ENCODE measurements at regions not wholly inside any gene's neighbourhood (a gene's known extent, or its start where the extent isn't known, plus 50 kb on each side); places are given as distances from the start of the nearest gene placed in this dataset.
"Not testable (repeated sequence)": the region's sequence is repeated elsewhere in the genome, so short reads cannot be mapped to it uniquely, and the experiment has no call there.

- no peaks in the 10 kb centered on the region for H3K36me3 ChIP-seq (ENCODE audit: control insufficient read depth in 2 of 3, insufficient read depth in 3 of 3, low read length in 3 of 3)
- no peak overlapping the region for H3K4me3 Mint-ChIP-seq
- no peak for ATAC-seq
- H3K9me3 ChIP-seq (ENCODE audit: control insufficient read depth in 2 of 3, low read length in 3 of 3): no peaks in the 10 kb centered on the region
- intact Hi-C loops (cut with micrococcal nuclease): no loop called here
- POLR2A ChIA-PET: no interaction called here
- no peak for DNase-seq
- H3K36me3 Mint-ChIP-seq: no peaks in the 10 kb centered on the region
- H3K27ac ChIP-seq (ENCODE audit: low read depth, low read length): no peak overlapping the region
- H3K27me3 ChIP-seq (ENCODE audit: control insufficient read depth in 2 of 2, insufficient read depth in 2 of 2, low read length in 2 of 2): no peaks in the 10 kb centered on the region
- no peaks in the 10 kb centered on the region for H3K9me3 Mint-ChIP-seq
- no peaks in the 10 kb centered on the region for H3K4me1 ChIP-seq (ENCODE audit: control insufficient read depth in 2 of 2, insufficient read depth in 2 of 2, low read length in 2 of 2)
- H3K4me3 ChIP-seq (ENCODE audit: low read length): no peak overlapping the region
- no peaks in the 10 kb centered on the region for H3K4me1 Mint-ChIP-seq
- CTCF ChIA-PET: no interaction called here
- H3K27ac Mint-ChIP-seq: no peak overlapping the region
- H3K27me3 Mint-ChIP-seq: peaks cover 0 to 18% (median 4%) of the 10 kb centered on the region in 5 donors
Observed at GRCh38 chr11:112666253-112666652, 295.0 kb upstream of the NCAM1 start.

- Histone ChIP-seq H3K27me3 (ENCODE audit: control insufficient read depth in 2 of 2, insufficient read depth in 2 of 2, low read length in 2 of 2) (no peaks in the 10 kb centered on the region), H3K9me3 (ENCODE audit: control insufficient read depth in 2 of 3, low read length in 3 of 3) (no peaks in the 10 kb centered on the region), H3K27ac (ENCODE audit: low read depth, low read length) (no peak overlapping the region), H3K4me1 (ENCODE audit: control insufficient read depth in 2 of 2, insufficient read depth in 2 of 2, low read length in 2 of 2) (no peaks in the 10 kb centered on the region), H3K4me3 (ENCODE audit: low read length) (no peak overlapping the region), H3K36me3 (ENCODE audit: control insufficient read depth in 2 of 3, insufficient read depth in 3 of 3, low read length in 3 of 3) (no peaks in the 10 kb centered on the region)
- H3K27ac Mint-ChIP-seq: no peak overlapping the region
- H3K27me3 Mint-ChIP-seq: peaks cover 0 to 12% (median 8%) of the 10 kb centered on the region in 5 donors
- CTCF ChIA-PET: no interaction called here
- no peak overlapping the region for H3K4me3 Mint-ChIP-seq
- intact Hi-C loops (cut with micrococcal nuclease): no loop called here
- H3K36me3 Mint-ChIP-seq: no peaks in the 10 kb centered on the region
- POLR2A ChIA-PET: no interaction called here
- H3K4me1 Mint-ChIP-seq: no peaks in the 10 kb centered on the region
- peaks cover 0 to 22% (median 2%) of the 10 kb centered on the region in 11 donors for H3K9me3 Mint-ChIP-seq
- ATAC-seq: no peak
- no peak for DNase-seq
Observed at GRCh38 chr11:112670806-112671570, 290.2 kb upstream of the NCAM1 start.

- H3K36me3 ChIP-seq (ENCODE audit: control insufficient read depth in 2 of 3, insufficient read depth in 3 of 3, low read length in 3 of 3); H3K27ac Mint-ChIP-seq; H3K4me3 Mint-ChIP-seq; H3K27me3 ChIP-seq (ENCODE audit: control insufficient read depth in 2 of 2, insufficient read depth in 2 of 2, low read length in 2 of 2); intact Hi-C loops (cut with micrococcal nuclease); CTCF ChIA-PET; H3K9me3 ChIP-seq (ENCODE audit: control insufficient read depth in 2 of 3, low read length in 3 of 3); H3K4me3 ChIP-seq (ENCODE audit: low read length); ATAC-seq; POLR2A ChIA-PET; H3K4me1 Mint-ChIP-seq; H3K36me3 Mint-ChIP-seq; H3K27ac ChIP-seq (ENCODE audit: low read depth, low read length); DNase-seq; H3K4me1 ChIP-seq (ENCODE audit: control insufficient read depth in 2 of 2, insufficient read depth in 2 of 2, low read length in 2 of 2): not testable (repeated sequence)
- H3K9me3 Mint-ChIP-seq: peaks cover 0 to 22% (median 2%) of the 10 kb centered on the region in 11 donors
- peaks cover 2 to 12% (median 8%) of the 10 kb centered on the region in 5 donors for H3K27me3 Mint-ChIP-seq
Observed at GRCh38 chr11:112673401-112673800, 287.8 kb upstream of the NCAM1 start.

DNA sequence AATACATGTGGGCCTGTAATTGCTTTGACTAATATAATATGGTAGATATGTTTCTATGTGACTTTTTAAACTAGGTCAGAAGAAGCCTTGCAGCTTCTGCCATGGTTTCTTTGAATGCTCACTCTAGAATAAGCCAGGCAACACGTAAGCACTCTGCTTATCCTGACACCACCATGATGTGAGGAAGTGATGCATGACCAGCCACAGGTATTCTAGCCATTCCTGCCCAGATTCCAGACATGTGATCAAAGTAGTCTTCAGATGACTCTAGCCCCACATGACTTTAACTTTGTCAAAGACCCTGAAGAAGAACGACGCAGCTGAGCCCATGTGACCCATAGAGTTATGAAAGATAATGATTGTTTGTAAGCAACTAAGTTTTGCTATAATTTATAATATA, 276.1 kb upstream of the NCAM1 start:
- intact Hi-C loops (cut with micrococcal nuclease): no loop called here
- no peak overlapping the region for H3K27ac ChIP-seq (ENCODE audit: low read depth, low read length)
- ATAC-seq: no peak
- H3K36me3 ChIP-seq (ENCODE audit: control insufficient read depth in 2 of 3, insufficient read depth in 3 of 3, low read length in 3 of 3): no peaks in the 10 kb centered on the region
- no peaks in the 10 kb centered on the region for H3K4me1 ChIP-seq (ENCODE audit: control insufficient read depth in 2 of 2, insufficient read depth in 2 of 2, low read length in 2 of 2)
- Mint-ChIP-seq H3K9me3 (peaks cover 0 to 12% (median 3%) of the 10 kb centered on the region in 11 donors), H3K27me3 (peaks cover 0 to 41% (median 32%) of the 10 kb centered on the region in 5 donors), H3K4me3 (no peak overlapping the region), H3K36me3 (no peaks in the 10 kb centered on the region), H3K4me1 (no peaks in the 10 kb centered on the region), H3K27ac (no peak overlapping the region)
- no peaks in the 10 kb centered on the region for H3K27me3 ChIP-seq (ENCODE audit: control insufficient read depth in 2 of 2, insufficient read depth in 2 of 2, low read length in 2 of 2)
- ChIA-PET POLR2A (no interaction called here), CTCF (no interaction called here)
- H3K4me3 ChIP-seq (ENCODE audit: low read length): no peak overlapping the region
- no peak for DNase-seq
- no peaks in the 10 kb centered on the region for H3K9me3 ChIP-seq (ENCODE audit: control insufficient read depth in 2 of 3, low read length in 3 of 3)

DNA sequence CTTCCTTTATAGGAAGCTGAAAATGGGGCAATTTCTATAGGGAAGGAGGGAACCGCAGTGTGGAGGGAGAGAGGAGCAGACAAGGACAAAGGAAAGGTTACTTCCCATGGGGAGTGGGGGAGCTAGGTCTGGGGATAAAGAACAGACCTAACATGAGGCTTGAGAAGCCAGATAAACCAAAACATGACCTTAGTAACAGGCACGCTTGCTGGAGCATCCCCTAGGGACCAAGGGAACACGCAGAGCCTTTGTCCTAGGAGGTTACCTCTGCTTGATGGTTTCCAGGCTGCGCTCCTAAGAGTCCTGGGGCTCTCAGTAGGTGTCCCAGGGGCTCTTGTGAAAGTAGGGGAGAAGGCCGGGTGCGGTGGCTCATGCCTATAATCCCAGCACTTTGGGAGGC, 271.4 kb upstream of the NCAM1 start:
- DNase-seq (no peak), ATAC-seq (no peak)
- ChIA-PET POLR2A (no interaction called here), CTCF (no interaction called here)
- Histone ChIP-seq H3K27me3 (ENCODE audit: control insufficient read depth in 2 of 2, insufficient read depth in 2 of 2, low read length in 2 of 2) (no peaks in the 10 kb centered on the region), H3K27ac (ENCODE audit: low read depth, low read length) (no peak overlapping the region), H3K9me3 (ENCODE audit: control insufficient read depth in 2 of 3, low read length in 3 of 3) (no peaks in the 10 kb centered on the region), H3K36me3 (ENCODE audit: control insufficient read depth in 2 of 3, insufficient read depth in 3 of 3, low read length in 3 of 3) (no peaks in the 10 kb centered on the region), H3K4me1 (ENCODE audit: control insufficient read depth in 2 of 2, insufficient read depth in 2 of 2, low read length in 2 of 2) (no peaks in the 10 kb centered on the region), H3K4me3 (ENCODE audit: low read length) (no peak overlapping the region)
- Mint-ChIP-seq H3K4me3 (no peak overlapping the region), H3K4me1 (no peaks in the 10 kb centered on the region), H3K27me3 (peaks cover 0 to 34% (median 30%) of the 10 kb centered on the region in 5 donors), H3K36me3 (no peaks in the 10 kb centered on the region), H3K9me3 (peaks cover 0 to 7% (median 0%) of the 10 kb centered on the region in 11 donors), H3K27ac (no peak overlapping the region)
- intact Hi-C loops (cut with micrococcal nuclease): no loop called here

DNA sequence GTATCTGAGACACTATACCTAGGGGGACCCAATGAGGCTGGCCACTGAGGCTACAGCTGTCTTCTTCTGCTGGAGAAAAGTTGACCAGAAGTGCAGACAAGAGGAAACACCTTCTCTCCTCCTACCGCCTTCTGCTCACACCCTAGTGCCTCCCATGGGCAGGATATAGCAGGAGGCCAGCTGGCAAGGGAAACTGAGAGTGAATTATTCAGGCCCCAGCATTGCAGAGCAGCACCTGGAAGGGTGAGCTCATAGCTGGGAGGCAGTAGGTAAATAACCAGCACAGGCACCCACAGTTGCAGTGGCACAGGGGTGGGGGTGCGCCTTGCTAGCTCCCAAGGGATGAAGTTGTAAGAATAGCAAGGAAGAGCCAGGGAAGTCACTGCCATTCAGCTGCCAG, 267.4 kb upstream of the NCAM1 start:
- Mint-ChIP-seq H3K36me3 (no peaks in the 10 kb centered on the region), H3K4me1 (no peaks in the 10 kb centered on the region), H3K27me3 (peaks cover 0 to 33% (median 18%) of the 10 kb centered on the region in 5 donors), H3K27ac (no peak overlapping the region), H3K4me3 (no peak overlapping the region), H3K9me3 (peaks cover 0 to 3% (median 0%) of the 10 kb centered on the region in 11 donors)
- Histone ChIP-seq H3K36me3 (ENCODE audit: control insufficient read depth in 2 of 3, insufficient read depth in 3 of 3, low read length in 3 of 3) (no peaks in the 10 kb centered on the region), H3K9me3 (ENCODE audit: control insufficient read depth in 2 of 3, low read length in 3 of 3) (no peaks in the 10 kb centered on the region), H3K27me3 (ENCODE audit: control insufficient read depth in 2 of 2, insufficient read depth in 2 of 2, low read length in 2 of 2) (no peaks in the 10 kb centered on the region), H3K27ac (ENCODE audit: low read depth, low read length) (no peak overlapping the region), H3K4me3 (ENCODE audit: low read length) (no peak overlapping the region), H3K4me1 (ENCODE audit: control insufficient read depth in 2 of 2, insufficient read depth in 2 of 2, low read length in 2 of 2) (no peaks in the 10 kb centered on the region)
- POLR2A ChIA-PET: no interaction called here
- ATAC-seq (no peak), DNase-seq (no peak)
- intact Hi-C loops (cut with micrococcal nuclease): no loop called here
- CTCF ChIA-PET: no interaction called here

DNA sequence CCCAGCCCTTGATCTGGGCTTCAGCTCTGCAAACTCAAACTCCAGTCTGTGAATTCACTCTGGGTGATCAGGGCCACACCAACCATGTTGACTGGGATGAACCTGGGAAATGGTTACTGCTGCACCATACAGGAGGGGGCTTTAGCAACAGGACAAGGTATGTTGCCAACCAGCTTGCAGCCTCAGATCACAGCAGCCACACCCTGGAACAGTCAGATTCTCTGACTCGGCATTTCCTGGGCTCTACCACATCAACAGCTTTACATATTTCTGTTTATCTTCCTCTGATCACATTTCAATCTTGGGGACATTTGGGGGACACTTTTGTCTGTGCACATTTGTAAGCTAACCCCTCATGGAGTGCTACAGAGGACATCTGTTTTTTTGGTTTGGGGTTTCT, 267.0 kb upstream of the NCAM1 start:
- intact Hi-C loops (cut with micrococcal nuclease): no loop called here
- no peaks in the 10 kb centered on the region for H3K27me3 ChIP-seq (ENCODE audit: control insufficient read depth in 2 of 2, insufficient read depth in 2 of 2, low read length in 2 of 2)
- H3K4me1 Mint-ChIP-seq: no peaks in the 10 kb centered on the region
- ATAC-seq: no peak
- peaks cover 0 to 3% (median 0%) of the 10 kb centered on the region in 11 donors for H3K9me3 Mint-ChIP-seq
- peaks cover 0 to 32% (median 19%) of the 10 kb centered on the region in 5 donors for H3K27me3 Mint-ChIP-seq
- no peaks in the 10 kb centered on the region for H3K36me3 ChIP-seq (ENCODE audit: control insufficient read depth in 2 of 3, insufficient read depth in 3 of 3, low read length in 3 of 3)
- DNase-seq: no peak
- CTCF ChIA-PET: no interaction called here
- H3K4me3 Mint-ChIP-seq: no peak overlapping the region
- no peak overlapping the region for H3K4me3 ChIP-seq (ENCODE audit: low read length)
- H3K9me3 ChIP-seq (ENCODE audit: control insufficient read depth in 2 of 3, low read length in 3 of 3): no peaks in the 10 kb centered on the region
- H3K27ac Mint-ChIP-seq: no peak overlapping the region
- no peaks in the 10 kb centered on the region for H3K4me1 ChIP-seq (ENCODE audit: control insufficient read depth in 2 of 2, insufficient read depth in 2 of 2, low read length in 2 of 2)
- POLR2A ChIA-PET: no interaction called here
- no peak overlapping the region for H3K27ac ChIP-seq (ENCODE audit: low read depth, low read length)
- no peaks in the 10 kb centered on the region for H3K36me3 Mint-ChIP-seq
